GM18505 (cell line): ENCODE measurements at regions not wholly inside any gene's neighbourhood (a gene's known extent, or its start where the extent isn't known, plus 50 kb on each side); places are given as distances from the start of the nearest gene placed in this dataset.
A peak's percentile ranks its signal among the peaks of the same experiment; 100 is the strongest.
"Not testable (repeated sequence)": the region's sequence is repeated elsewhere in the genome, so short reads cannot be mapped to it uniquely, and the experiment has no call there.

Experiments
- ATAC-seq: cut with Tn5 transposase; IDR thresholded peaks from one replicate; pipeline ENCODE4 v1.9.1; 2021; ENCODE audit not compliant: unreplicated experiment
- POLR2A ChIP-seq: IDR thresholded peaks from 4 replicates; pipeline ENCODE4 v1.6.1; 2011; ENCODE audit warnings: borderline replicate concordance; ENCODE audit not compliant: insufficient read depth, insufficient read length; ENCODE audit errors: extremely low read depth

GRCh38 chr10:27345455-27345920 lies 104.9 kb upstream of the ACBD5 start:
- TF ChIP-seq POLR2A = no peak
- no peak for ATAC-seq

GRCh38 chr10:27344568-27345454 lies 104.2 kb upstream of the ACBD5 start:
- ATAC-seq = no peak
- TF ChIP-seq POLR2A = no peak

- no peak for TF ChIP-seq POLR2A
- no peak for ATAC-seq
These were observed 100.4 kb upstream of the ACBD5 start for GRCh38 chr10:27341001-27341400.

- ATAC-seq = not testable (repeated sequence)
These were observed 94.6 kb upstream of the ACBD5 start for GRCh38 chr10:27335246-27335645.

GRCh38 chr10:27330074-27330473 lies 89.5 kb upstream of the ACBD5 start:
- TF ChIP-seq POLR2A = no peak
- ATAC-seq = no peak

- no peak for TF ChIP-seq POLR2A
- no peak for ATAC-seq
These were observed 88.3 kb upstream of the ACBD5 start for GRCh38 chr10:27328946-27329345.

- ATAC-seq = not testable (repeated sequence)
These were observed 86.2 kb upstream of the ACBD5 start for GRCh38 chr10:27326748-27327147.

GRCh38 chr10:27319752-27320431 lies 79.3 kb upstream of the ACBD5 start:
- ATAC-seq = peak; percentile 86
- no peak for TF ChIP-seq POLR2A

GRCh38 chr10:27319139-27319538 lies 78.5 kb upstream of the ACBD5 start:
- not testable (repeated sequence) for ATAC-seq

GRCh38 chr10:27315082-27315481 lies 74.5 kb upstream of the ACBD5 start:
- not testable (repeated sequence) for ATAC-seq

GRCh38 chr10:27313586-27313985 lies 73.0 kb upstream of the ACBD5 start:
- ATAC-seq = not testable (repeated sequence)

- no peak for TF ChIP-seq POLR2A
- no peak for ATAC-seq
These were observed 72.3 kb upstream of the ACBD5 start for GRCh38 chr10:27312854-27313253.

- ATAC-seq = not testable (repeated sequence)
These were observed 71.2 kb upstream of the ACBD5 start for GRCh38 chr10:27311809-27312208.

GRCh38 chr10:27298522-27298850 lies 57.9 kb upstream of the ACBD5 start:
- ATAC-seq = not testable (repeated sequence)
